Sigmoid colon (tissue), 4 donors: ENCODE measurements at regions not wholly inside any gene's neighbourhood (a gene's known extent, or its start where the extent isn't known, plus 50 kb on each side); places are given as distances from the start of the nearest gene placed in this dataset.

ENCODE experiments used
- CTCF ChIP-seq, 4 experiments: fragments of 450-650 bp in 3 of 4; fragments of 200-600 bp in 1 of 4; IDR thresholded peaks; one replicate each; pipeline ENCODE4 v1.5.1; 2016 to 2019; ENCODE audit warnings: antibody characterized with exemption in 4 of 4, mild to moderate bottlenecking in 3 of 4, moderate library complexity in 2 of 4
- EP300 ChIP-seq, 4 donors: sonication (generic); formaldehyde crosslinking; IDR thresholded peaks; one replicate each; pipeline ENCODE4 v1.6.1; 2017; ENCODE audit warnings: antibody characterized with exemption in 4 of 4
- POLR2A ChIP-seq, 2 donors: fragments of 450-650 bp; IDR thresholded peaks; one replicate each; pipeline ENCODE4 v1.6.1; 2016; ENCODE audit warnings: antibody characterized with exemption in 2 of 2, mild to moderate bottlenecking in 2 of 2, moderate library complexity in 2 of 2

DNA sequence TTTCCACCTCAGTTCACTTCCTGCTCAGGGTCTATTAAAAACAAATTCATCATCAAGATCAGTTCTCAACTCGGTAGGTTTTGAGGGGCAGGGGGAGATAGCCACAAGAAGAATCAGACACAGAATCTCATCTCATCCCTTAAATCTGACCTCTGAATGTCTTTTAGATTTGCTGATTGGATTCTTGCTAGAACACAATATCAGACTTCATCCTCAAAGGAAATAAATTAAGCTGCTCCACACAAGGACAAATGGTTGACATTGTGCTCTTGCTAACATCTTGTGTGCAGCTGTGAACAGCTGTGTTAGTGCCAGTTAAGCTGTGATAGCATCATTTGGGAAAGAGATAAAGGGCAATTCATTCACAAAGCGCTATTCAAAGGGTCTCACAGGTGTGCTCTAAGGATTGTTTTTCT, 184.0 kb upstream of the ADAMTS9 start:
- TF ChIP-seq CTCF (IDR thresholded peaks at IDR 0.05), result no peak
- no peak for TF ChIP-seq POLR2A (IDR thresholded peaks at IDR 0.05)
- TF ChIP-seq EP300 (IDR thresholded peaks at IDR 0.05), result no peak
